Prostate gland (tissue), 2 donors: ENCODE measurements at regions not wholly inside any gene's neighbourhood (a gene's known extent, or its start where the extent isn't known, plus 50 kb on each side); places are given as distances from the start of the nearest gene placed in this dataset.

Experiments
- POLR2A ChIP-seq: fragments of 450-650 bp; IDR thresholded peaks from one replicate; pipeline ENCODE4 v1.6.1; 2016; ENCODE audit warnings: antibody characterized with exemption, mild to moderate bottlenecking
- POLR2AphosphoS5 ChIP-seq: sonication (generic); formaldehyde crosslinking; IDR thresholded peaks from one replicate; pipeline ENCODE4 v1.6.1; 2017; ENCODE audit warnings: antibody characterized with exemption
- TF ChIP-seq, protein P1 (sequence below), 4 experiments: fragments of 200-600 bp in 2 of 4; fragments of 450-650 bp in 2 of 4; sonication (generic) in 2 of 4; IDR thresholded peaks; 1 replicate in 3 of 4; 2 replicates in 1 of 4; pipeline ENCODE4 v1.5.1; 2016 to 2019; ENCODE audit warnings: antibody characterized with exemption in 4 of 4, mild to moderate bottlenecking in 2 of 4, moderate library complexity in 2 of 4

- TF ChIP-seq, protein P1, sequence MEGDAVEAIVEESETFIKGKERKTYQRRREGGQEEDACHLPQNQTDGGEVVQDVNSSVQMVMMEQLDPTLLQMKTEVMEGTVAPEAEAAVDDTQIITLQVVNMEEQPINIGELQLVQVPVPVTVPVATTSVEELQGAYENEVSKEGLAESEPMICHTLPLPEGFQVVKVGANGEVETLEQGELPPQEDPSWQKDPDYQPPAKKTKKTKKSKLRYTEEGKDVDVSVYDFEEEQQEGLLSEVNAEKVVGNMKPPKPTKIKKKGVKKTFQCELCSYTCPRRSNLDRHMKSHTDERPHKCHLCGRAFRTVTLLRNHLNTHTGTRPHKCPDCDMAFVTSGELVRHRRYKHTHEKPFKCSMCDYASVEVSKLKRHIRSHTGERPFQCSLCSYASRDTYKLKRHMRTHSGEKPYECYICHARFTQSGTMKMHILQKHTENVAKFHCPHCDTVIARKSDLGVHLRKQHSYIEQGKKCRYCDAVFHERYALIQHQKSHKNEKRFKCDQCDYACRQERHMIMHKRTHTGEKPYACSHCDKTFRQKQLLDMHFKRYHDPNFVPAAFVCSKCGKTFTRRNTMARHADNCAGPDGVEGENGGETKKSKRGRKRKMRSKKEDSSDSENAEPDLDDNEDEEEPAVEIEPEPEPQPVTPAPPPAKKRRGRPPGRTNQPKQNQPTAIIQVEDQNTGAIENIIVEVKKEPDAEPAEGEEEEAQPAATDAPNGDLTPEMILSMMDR (IDR thresholded peaks at IDR 0.05), result no peak
- no peak for TF ChIP-seq POLR2A
- no peak for TF ChIP-seq POLR2AphosphoS5
Measured at GRCh38 chr4:123667496-123667895, 270.9 kb downstream of the SPRY1 start.
